ENCODE measurements at regions not wholly inside any gene's neighbourhood (a gene's known extent, or its start where the extent isn't known, plus 50 kb on each side); places are given as distances from the start of the nearest gene placed in this dataset.

DNA sequence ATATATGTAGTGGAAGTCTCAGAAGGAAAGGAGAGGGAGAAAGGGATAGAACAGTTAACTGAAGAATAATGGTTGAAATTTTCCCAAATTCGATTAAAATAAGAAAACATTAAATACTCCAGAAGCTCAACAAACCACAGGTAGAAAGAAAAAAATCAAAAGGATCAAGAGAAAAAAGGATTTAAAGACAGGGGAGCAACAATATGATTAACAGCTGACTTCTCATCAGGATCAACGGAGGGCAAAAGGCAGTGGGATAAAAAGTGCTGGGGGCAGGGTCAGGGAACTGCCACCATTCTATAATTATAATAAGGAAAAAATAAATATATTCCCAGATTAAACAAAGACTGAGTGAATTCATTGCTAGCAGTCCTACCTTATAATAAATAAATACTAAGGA lies 55.3 kb downstream of the CDKN2C start:
- DNase-seq (ENCODE audit: low read depth), result no peak
- H3K9me3 ChIP-seq (ENCODE audit: control insufficient read depth, low read length), result no peaks in the 10 kb centered on the region

DNA sequence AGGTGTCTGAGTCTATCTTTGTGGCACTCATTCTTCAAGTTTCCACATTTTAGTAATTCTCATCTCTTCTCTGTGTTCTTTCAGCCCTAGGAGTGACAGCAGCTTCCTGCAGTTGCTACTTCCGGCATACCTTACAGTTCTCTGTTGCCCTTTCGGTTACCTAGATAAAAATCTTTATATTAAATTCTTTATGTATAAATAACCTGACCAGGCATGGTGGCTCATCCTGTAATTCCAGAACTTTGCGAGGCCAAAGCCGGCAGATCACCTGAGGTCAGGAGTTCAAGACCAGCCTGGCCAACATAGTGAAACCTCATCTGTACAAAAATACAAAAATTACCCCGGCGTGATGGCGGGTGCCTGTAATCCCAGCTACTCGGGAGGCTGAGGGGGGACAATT lies 62.9 kb downstream of the CDKN2C start:
- DNase-seq (ENCODE audit: low read depth), result no peak
- H3K9me3 ChIP-seq (ENCODE audit: control insufficient read depth, low read length), result no peaks in the 10 kb centered on the region
- H3K27me3 ChIP-seq (replicated peaks; ENCODE audit: control insufficient read depth, insufficient read depth, low read length), result no peaks in the 10 kb centered on the region
- H3K4me1 ChIP-seq (ENCODE audit: control insufficient read depth, insufficient read depth, low read length), result no peaks in the 10 kb centered on the region
- no peak overlapping the region for H3K9ac ChIP-seq (ENCODE audit: low read length)
- no peak overlapping the region for H3K4me3 ChIP-seq (ENCODE audit: low read length)
- H3K36me3 ChIP-seq (ENCODE audit: control insufficient read depth, insufficient read depth, low read length, severe bottlenecking), result no peaks in the 10 kb centered on the region

More for the DNA sequence above, 55.3 kb downstream of the CDKN2C start:
- H3K4me1 ChIP-seq (ENCODE audit: control insufficient read depth, insufficient read depth, low read length), result peaks cover 6% of the 10 kb centered on the region
- H3K4me3 ChIP-seq (ENCODE audit: low read length), result no peak overlapping the region
- no peak overlapping the region for H3K9ac ChIP-seq (ENCODE audit: low read length)
- H3K36me3 ChIP-seq (ENCODE audit: control insufficient read depth, insufficient read depth, low read length, severe bottlenecking), result no peaks in the 10 kb centered on the region
- H3K27me3 ChIP-seq (replicated peaks; ENCODE audit: control insufficient read depth, insufficient read depth, low read length), result no peaks in the 10 kb centered on the region

DNA sequence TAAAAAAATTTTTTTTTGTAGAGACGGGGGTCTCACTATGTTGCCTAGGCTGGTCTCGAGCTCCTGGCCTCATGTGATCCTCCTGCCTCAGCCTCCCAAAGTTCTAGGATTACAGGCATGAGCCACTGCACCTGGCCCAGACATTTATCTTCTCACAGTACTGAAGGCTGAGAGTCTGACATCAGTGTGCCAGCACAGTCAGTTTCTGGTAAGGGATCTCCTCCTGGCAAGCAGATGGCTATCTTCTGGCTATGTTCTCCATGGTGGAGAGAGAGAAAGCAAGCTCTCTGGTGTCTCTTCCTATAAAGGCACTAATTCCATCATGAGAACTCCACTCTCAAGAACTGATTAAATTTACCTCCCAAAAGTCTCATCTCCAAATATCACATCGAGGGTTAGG lies 57.8 kb upstream of the C1orf185 start:
- Histone ChIP-seq H3K9me3 (ENCODE audit: control insufficient read depth, low read length) (peaks cover 5% of the 10 kb centered on the region), H3K36me3 (ENCODE audit: control insufficient read depth, insufficient read depth, low read length, severe bottlenecking) (no peaks in the 10 kb centered on the region), H3K4me1 (ENCODE audit: control insufficient read depth, insufficient read depth, low read length) (peaks cover 7% of the 10 kb centered on the region), H3K9ac (ENCODE audit: low read length) (no peak overlapping the region), H3K27me3 (replicated peaks; ENCODE audit: control insufficient read depth, insufficient read depth, low read length) (no peaks in the 10 kb centered on the region), H3K4me3 (ENCODE audit: low read length) (no peak overlapping the region)
- DNase-seq (ENCODE audit: low read depth), result no peak

DNA sequence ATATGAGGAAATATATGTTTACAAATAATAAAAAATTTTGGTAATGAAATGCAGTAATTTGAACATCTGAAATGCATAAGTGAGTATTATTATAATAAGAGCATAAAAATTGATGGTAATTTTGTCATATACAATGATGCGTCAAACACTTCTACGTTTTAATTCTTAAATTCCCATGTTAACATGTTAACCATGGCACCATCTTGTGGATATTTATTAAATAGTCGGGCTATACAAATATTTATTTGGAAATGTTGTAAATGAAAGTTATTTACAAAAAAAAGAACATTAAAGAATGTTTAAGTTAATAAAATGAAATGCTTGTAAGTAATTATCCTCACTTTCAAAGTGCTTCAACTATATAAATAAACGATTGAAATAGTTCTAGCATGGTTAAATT lies 57.2 kb upstream of the C1orf185 start:
- Histone ChIP-seq H3K4me3 (ENCODE audit: low read length) (no peak overlapping the region), H3K9ac (ENCODE audit: low read length) (no peak overlapping the region), H3K9me3 (ENCODE audit: control insufficient read depth, low read length) (no peaks in the 10 kb centered on the region), H3K27me3 (replicated peaks; ENCODE audit: control insufficient read depth, insufficient read depth, low read length) (no peaks in the 10 kb centered on the region), H3K36me3 (ENCODE audit: control insufficient read depth, insufficient read depth, low read length, severe bottlenecking) (no peaks in the 10 kb centered on the region), H3K4me1 (ENCODE audit: control insufficient read depth, insufficient read depth, low read length) (peaks cover 7% of the 10 kb centered on the region)
- DNase-seq (ENCODE audit: low read depth), result peak; percentile 56

DNA sequence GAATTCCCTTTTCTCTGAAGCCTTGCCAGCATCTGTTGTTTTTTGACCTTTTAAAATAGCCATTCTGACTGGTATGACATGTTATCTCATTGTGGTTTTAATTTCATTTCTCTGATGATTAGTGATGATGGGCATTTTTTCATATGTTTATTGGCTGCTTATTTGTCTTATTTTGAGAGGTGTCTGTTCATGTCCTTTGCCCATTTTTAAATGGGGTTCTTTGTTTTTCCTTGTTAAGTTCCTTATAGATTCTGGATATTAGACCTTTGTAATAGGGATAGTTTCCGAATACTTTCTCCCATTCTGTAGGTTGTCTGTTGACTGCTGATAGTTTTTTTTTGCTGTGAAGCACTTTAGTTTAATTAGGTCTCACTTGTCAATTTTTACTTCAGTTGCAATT lies 54.0 kb upstream of the C1orf185 start:
- no peak overlapping the region for H3K9ac ChIP-seq (ENCODE audit: low read length)
- DNase-seq (ENCODE audit: low read depth), result no peak

DNA sequence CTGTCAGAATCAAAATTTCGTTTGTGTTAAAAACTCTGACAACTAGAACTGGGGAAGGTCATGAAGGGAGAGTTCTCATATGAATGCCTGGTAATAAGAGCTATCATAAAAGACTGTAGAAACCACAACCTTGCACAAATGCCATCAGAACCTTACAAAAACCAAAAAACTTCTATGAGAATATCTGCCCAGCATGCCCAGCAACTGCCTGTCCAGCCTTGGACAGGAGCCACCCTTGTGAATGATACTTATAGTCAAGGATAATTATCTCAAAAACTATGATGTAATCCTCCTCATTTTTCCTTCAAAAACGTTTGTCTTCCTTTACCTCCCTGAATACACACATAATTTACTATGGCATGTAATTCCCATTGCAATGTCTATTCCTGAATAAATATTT lies 53.4 kb upstream of the C1orf185 start:
- Histone ChIP-seq H3K4me1 (ENCODE audit: control insufficient read depth, insufficient read depth, low read length) (peaks cover 7% of the 10 kb centered on the region), H3K9me3 (ENCODE audit: control insufficient read depth, low read length) (peaks cover 6% of the 10 kb centered on the region), H3K9ac (ENCODE audit: low read length) (no peak overlapping the region), H3K4me3 (ENCODE audit: low read length) (no peak overlapping the region), H3K36me3 (ENCODE audit: control insufficient read depth, insufficient read depth, low read length, severe bottlenecking) (no peaks in the 10 kb centered on the region), H3K27me3 (replicated peaks; ENCODE audit: control insufficient read depth, insufficient read depth, low read length) (no peaks in the 10 kb centered on the region)
- no peak for DNase-seq (ENCODE audit: low read depth)

More for the DNA sequence above, 54.0 kb upstream of the C1orf185 start:
- Histone ChIP-seq H3K9me3 (ENCODE audit: control insufficient read depth, low read length) (peaks cover 6% of the 10 kb centered on the region), H3K4me1 (ENCODE audit: control insufficient read depth, insufficient read depth, low read length) (peaks cover 7% of the 10 kb centered on the region), H3K27me3 (replicated peaks; ENCODE audit: control insufficient read depth, insufficient read depth, low read length) (no peaks in the 10 kb centered on the region), H3K36me3 (ENCODE audit: control insufficient read depth, insufficient read depth, low read length, severe bottlenecking) (no peaks in the 10 kb centered on the region), H3K4me3 (ENCODE audit: low read length) (no peak overlapping the region)

Measured in adipocyte (in vitro differentiated cells).